T-helper 17 cell (primary cell): ENCODE measurements at regions not wholly inside any gene's neighbourhood (a gene's known extent, or its start where the extent isn't known, plus 50 kb on each side); places are given as distances from the start of the nearest gene placed in this dataset.

ENCODE experiments used
- ATAC-seq: fragments of 150-1000 bp; cut with Tn5 transposase; 2 replicates; pipeline ENCODE4 v1.10.0; 2021; ENCODE audit warnings: mild to moderate bottlenecking, moderate library complexity
- DNase-seq, 3 donors: peaks; one replicate each; pipeline versions ENCODE4 v3.0.0 to v3.0.0-alpha.2; 2020 to 2021
- H3K9me3 ChIP-seq: one replicate; pipeline ENCODE4 v1.7.0; 2013; ENCODE audit warnings: low read length, mild to moderate bottlenecking; ENCODE audit not compliant: control insufficient read depth, poor library complexity, severe bottlenecking
- H3K27ac Mint-ChIP-seq: one replicate; pipeline ENCODE4 v1.8.0; 2022; ENCODE audit warnings: mild to moderate bottlenecking, moderate library complexity, mixed read lengths
- H3K27me3 Mint-ChIP-seq: one replicate; pipeline ENCODE4 v1.8.0; 2022; ENCODE audit warnings: mixed read lengths
- H3K36me3 Mint-ChIP-seq: one replicate; pipeline ENCODE4 v1.8.0; 2022; ENCODE audit warnings: low read depth, mixed read lengths
- H3K4me1 Mint-ChIP-seq: one replicate; pipeline ENCODE4 v1.8.0; 2022; ENCODE audit warnings: mild to moderate bottlenecking, mixed read lengths
- H3K4me3 Mint-ChIP-seq: one replicate; pipeline ENCODE4 v1.8.0; 2022; ENCODE audit warnings: mild to moderate bottlenecking, moderate library complexity, mixed read lengths

DNA sequence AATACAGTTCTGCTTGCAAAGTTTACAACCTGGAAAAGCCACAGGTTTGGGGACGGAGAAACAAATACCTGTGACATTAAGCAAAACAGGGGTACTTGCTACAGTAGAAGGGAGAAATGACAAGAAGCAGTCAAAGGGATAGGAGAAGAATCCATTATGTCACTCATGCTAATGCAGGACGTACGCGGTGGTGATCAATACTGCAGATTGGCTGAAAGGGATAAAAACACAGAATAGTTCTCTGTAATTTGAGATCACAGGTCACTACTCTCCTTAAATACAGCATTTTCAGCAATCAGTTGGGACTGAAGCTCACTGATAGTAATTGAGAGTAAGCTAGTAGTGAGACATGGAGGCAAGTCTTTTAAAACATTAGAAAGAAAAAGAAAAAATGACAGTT, 130.3 kb upstream of the MTAP start:
- H3K4me3 Mint-ChIP-seq, result no peak overlapping the region
- no peak overlapping the region for H3K27ac Mint-ChIP-seq
- DNase-seq (no peak), ATAC-seq (no peak)
- peaks cover 7% of the 10 kb centered on the region for H3K4me1 Mint-ChIP-seq
- no peaks in the 10 kb centered on the region for H3K9me3 ChIP-seq
- peaks cover 20% of the 10 kb centered on the region for H3K27me3 Mint-ChIP-seq
- H3K36me3 Mint-ChIP-seq, result no peaks in the 10 kb centered on the region

DNA sequence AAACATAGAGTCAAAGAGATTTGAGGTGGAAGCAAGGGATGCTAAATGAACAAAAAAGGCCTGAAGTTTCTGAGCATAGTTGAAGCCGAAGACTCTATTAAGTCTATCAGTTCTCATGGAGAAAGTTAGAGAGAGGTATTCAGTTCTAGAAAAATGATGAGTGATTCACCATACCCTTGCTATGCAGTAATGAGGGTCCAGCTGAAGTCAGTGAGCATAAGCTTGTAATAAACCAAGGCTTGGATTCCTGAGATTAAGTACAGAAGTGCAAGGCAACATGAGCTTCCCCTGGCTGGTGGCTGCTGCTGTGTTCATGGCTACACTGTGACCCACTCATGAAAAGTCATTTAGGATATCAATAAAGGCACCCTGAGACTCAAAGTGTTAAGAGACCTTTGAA, 129.7 kb upstream of the MTAP start:
- Mint-ChIP-seq H3K4me3 (no peak overlapping the region), H3K36me3 (no peaks in the 10 kb centered on the region), H3K4me1 (peaks cover 7% of the 10 kb centered on the region), H3K27ac (no peak overlapping the region), H3K27me3 (peaks cover 20% of the 10 kb centered on the region)
- DNase-seq, result no peak
- no peaks in the 10 kb centered on the region for H3K9me3 ChIP-seq
- no peak for ATAC-seq

DNA sequence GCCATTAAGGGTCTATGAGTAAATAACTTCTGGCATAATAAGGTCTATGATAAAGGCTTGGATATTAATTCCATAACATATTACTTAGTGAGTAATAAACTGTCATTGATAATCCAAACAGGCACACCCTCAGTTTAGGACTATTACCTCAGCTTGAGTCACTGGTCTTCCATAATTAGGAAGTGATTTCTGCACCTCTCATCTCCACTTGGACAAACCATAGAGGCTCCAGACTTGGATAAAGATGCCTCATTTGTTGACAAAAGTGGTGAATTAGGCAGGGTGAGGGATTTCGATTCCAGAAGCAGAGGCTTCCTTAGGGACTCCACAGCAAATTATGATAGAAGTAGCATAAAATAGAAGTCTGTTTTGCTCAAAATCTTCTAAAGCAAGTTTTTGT, 127.5 kb upstream of the MTAP start:
- no peak overlapping the region for H3K4me3 Mint-ChIP-seq
- no peaks in the 10 kb centered on the region for H3K9me3 ChIP-seq
- peaks cover 7% of the 10 kb centered on the region for H3K4me1 Mint-ChIP-seq
- H3K36me3 Mint-ChIP-seq, result no peaks in the 10 kb centered on the region
- ATAC-seq (no peak), DNase-seq (no peak)
- H3K27me3 Mint-ChIP-seq, result peaks cover 20% of the 10 kb centered on the region
- H3K27ac Mint-ChIP-seq, result no peak overlapping the region

DNA sequence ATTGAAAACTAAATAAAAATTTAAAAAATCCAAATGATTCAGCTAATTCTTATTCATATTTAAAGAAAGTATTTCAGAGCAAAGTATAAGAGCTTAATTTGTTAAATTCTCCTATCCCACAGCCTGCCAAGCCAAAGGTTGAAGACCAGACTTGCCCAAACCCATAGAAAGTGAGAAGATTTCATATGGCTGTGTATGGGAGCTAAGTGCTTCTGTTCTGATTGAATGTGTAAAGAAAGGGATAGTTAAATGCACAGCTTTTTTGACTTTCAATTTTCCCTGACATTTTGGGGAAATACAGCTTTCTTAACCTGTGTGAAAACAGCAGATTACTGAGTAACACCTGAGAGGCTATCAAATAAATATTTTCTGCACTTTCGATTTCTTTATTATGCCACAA, 125.0 kb upstream of the MTAP start:
- Mint-ChIP-seq H3K4me3 (no peak overlapping the region), H3K27ac (no peak overlapping the region), H3K27me3 (peaks cover 20% of the 10 kb centered on the region), H3K4me1 (no peaks in the 10 kb centered on the region), H3K36me3 (no peaks in the 10 kb centered on the region)
- DNase-seq, result no peak
- H3K9me3 ChIP-seq, result no peaks in the 10 kb centered on the region
- no peak for ATAC-seq

DNA sequence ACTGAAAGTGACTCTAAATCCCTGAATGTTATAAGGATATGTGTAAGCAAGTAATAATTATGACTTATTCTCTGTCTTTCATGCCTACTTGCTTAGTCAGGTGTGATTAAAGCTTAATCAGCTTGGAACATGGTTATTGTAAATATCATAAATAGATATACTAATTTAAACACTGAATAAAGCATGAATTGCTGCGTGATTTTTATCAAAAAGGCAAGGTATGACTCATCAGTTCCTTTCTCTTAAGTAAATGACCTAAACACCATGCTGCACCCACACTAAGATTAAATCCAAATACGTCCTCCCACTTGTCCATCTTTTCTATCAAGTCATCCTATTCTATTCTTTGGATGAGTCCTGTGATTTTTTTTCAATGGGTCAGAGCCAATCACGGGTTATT, 124.6 kb upstream of the MTAP start:
- H3K9me3 ChIP-seq, result no peaks in the 10 kb centered on the region
- H3K4me3 Mint-ChIP-seq, result no peak overlapping the region
- ATAC-seq (no peak), DNase-seq (no peak)
- no peak overlapping the region for H3K27ac Mint-ChIP-seq
- peaks cover 18% of the 10 kb centered on the region for H3K27me3 Mint-ChIP-seq
- no peaks in the 10 kb centered on the region for H3K36me3 Mint-ChIP-seq
- no peaks in the 10 kb centered on the region for H3K4me1 Mint-ChIP-seq

DNA sequence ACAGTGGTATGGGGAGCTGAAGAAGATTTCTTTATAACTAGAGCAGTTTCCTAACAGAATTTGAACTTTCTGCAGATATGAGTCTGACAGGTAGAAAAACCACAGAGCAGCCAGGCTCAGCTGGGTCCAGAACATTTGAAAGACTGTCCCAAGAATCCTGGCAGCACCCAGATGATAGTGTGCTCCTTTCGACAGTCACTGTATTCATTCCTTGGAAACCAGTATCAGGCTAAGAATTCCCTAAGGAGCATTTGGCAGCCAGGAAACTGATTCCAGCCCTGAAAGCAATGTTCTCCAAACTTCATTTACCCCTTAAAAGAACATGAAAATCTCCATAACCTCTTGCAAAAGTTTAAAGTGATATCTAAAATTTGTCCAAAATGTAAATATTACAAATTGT, 123.0 kb upstream of the MTAP start:
- no peaks in the 10 kb centered on the region for H3K9me3 ChIP-seq
- Mint-ChIP-seq H3K4me3 (no peak overlapping the region), H3K36me3 (no peaks in the 10 kb centered on the region), H3K27ac (no peak overlapping the region), H3K4me1 (no peaks in the 10 kb centered on the region), H3K27me3 (peaks cover 10% of the 10 kb centered on the region)
- DNase-seq, result no peak
- no peak for ATAC-seq

DNA sequence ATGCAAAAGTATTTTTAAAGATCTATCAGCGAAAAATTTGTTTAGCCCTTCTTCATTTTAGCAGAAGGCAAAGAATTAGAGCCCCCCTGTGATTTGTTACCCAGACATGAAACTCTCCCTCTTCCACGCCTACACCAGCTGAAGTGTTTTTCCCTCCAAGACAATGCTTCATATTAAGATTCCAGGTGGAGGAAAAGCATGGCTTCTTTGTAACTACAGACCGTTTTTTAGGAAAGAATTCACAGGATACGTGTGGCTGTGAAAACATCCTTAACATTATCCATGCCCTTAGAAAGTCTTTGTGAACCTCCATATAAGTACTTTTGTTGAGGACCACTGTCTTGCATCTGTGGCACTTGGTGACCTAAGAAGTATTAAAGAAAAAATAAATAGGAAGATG, 121.8 kb upstream of the MTAP start:
- ATAC-seq (no peak), DNase-seq (no peak)
- Mint-ChIP-seq H3K36me3 (no peaks in the 10 kb centered on the region), H3K27me3 (peaks cover 4% of the 10 kb centered on the region), H3K4me1 (no peaks in the 10 kb centered on the region), H3K4me3 (no peak overlapping the region), H3K27ac (no peak overlapping the region)
- H3K9me3 ChIP-seq, result no peaks in the 10 kb centered on the region

DNA sequence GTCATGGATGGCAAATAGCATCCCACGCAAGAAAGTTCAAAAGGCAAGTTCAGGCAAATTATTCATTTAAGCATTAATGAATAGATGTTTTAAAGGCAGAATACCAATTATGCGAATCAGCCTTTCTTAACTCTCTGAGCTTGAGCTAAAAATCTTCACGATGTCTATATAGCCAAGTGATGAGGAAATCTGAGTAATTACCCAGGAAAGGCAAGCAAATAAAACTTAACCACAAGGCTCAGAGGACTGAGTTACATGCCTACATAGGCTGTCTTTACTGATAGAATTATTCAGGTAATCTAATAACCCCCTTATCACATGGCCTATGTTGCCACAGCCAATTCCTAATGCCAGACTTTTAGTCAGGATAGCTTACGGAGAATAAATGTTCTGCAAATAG, 120.8 kb upstream of the MTAP start:
- H3K9me3 ChIP-seq, result no peaks in the 10 kb centered on the region
- Mint-ChIP-seq H3K36me3 (no peaks in the 10 kb centered on the region), H3K27me3 (peaks cover 4% of the 10 kb centered on the region), H3K4me1 (no peaks in the 10 kb centered on the region), H3K4me3 (no peak overlapping the region), H3K27ac (no peak overlapping the region)
- ATAC-seq (no peak), DNase-seq (no peak)

DNA sequence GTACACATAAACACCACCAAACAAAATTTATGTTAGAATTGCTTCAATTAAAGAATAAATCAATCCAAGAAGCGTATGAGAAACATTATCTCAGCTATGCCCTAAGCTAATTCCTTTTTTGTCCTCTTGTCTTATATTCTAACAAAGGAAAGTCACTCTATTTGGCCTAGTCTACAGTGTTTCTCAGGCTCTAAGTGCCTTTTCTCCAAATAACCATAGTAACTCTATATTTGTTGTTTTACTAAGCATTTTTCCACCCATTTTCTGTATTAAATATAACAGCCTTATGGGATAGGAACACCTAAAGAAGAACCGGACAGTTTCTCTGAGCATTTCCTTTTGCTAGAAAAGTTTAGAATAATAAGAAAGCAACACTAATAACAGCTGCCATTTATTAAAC, 120.1 kb upstream of the MTAP start:
- H3K4me3 Mint-ChIP-seq, result no peak overlapping the region
- ATAC-seq (no peak), DNase-seq (no peak)
- H3K4me1 Mint-ChIP-seq, result peaks cover 3% of the 10 kb centered on the region
- H3K27me3 Mint-ChIP-seq, result peaks cover 4% of the 10 kb centered on the region
- H3K36me3 Mint-ChIP-seq, result no peaks in the 10 kb centered on the region
- no peak overlapping the region for H3K27ac Mint-ChIP-seq
- H3K9me3 ChIP-seq, result no peaks in the 10 kb centered on the region

DNA sequence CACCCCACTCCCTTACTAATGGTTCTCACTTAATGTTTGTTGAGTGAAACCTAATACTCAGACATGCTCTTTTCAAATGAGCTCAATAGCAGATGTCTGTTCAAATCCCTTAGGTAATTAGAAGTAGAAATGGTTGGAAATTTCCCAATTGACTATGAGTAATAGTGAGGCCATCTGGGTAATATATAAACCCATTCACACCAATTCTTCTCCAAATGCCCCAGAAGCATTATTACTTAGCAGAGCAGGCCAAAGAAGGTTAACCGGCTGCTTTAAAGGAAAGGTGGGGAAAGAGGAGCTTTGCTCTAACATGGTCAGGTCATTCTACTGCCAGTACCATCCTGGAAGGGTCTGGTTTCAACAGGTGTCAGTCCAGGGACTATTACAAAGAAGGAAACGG, 119.5 kb upstream of the MTAP start:
- H3K27me3 Mint-ChIP-seq, result peaks cover 4% of the 10 kb centered on the region
- no peaks in the 10 kb centered on the region for H3K9me3 ChIP-seq
- H3K4me3 Mint-ChIP-seq, result no peak overlapping the region
- ATAC-seq, result no peak
- H3K36me3 Mint-ChIP-seq, result no peaks in the 10 kb centered on the region
- H3K27ac Mint-ChIP-seq, result no peak overlapping the region
- DNase-seq, result no peak
- peaks cover 3% of the 10 kb centered on the region for H3K4me1 Mint-ChIP-seq

DNA sequence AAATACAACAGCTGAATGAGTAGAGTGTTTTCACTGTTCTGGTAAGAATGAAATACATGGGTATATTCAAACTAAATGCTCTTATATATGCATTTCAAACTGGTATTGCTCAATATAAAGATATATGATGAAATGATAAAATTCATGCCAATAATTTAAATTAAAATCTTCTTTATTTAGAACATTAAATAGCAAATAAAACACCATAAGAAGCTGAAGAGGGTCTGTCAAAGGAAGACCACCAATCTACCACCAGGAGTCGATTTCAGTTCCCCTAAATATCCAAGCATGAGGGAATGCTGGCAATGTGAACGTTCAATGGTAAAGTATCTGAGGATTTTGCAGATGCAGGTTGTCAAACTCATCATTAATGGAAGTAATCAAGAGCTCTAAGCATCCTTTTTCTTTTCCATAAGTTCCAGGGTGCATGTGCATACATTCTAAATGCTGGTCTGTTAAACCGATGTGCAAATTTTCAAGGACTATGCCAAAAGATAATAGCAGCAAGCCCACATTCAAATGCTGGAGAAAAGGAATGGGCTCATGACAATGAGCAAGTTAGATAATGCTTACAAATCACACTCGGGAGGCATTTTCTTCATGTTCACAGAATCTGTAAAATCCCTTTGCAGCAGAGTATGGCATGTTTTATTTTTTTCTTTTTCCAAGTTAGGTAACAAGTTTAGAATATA, 118.8 kb upstream of the MTAP start:
- peaks cover 4% of the 10 kb centered on the region for H3K27me3 Mint-ChIP-seq
- ATAC-seq (no peak), DNase-seq (no peak)
- no peaks in the 10 kb centered on the region for H3K36me3 Mint-ChIP-seq
- H3K4me1 Mint-ChIP-seq, result peaks cover 7% of the 10 kb centered on the region
- H3K27ac Mint-ChIP-seq, result no peak overlapping the region
- no peaks in the 10 kb centered on the region for H3K9me3 ChIP-seq
- H3K4me3 Mint-ChIP-seq, result no peak overlapping the region

DNA sequence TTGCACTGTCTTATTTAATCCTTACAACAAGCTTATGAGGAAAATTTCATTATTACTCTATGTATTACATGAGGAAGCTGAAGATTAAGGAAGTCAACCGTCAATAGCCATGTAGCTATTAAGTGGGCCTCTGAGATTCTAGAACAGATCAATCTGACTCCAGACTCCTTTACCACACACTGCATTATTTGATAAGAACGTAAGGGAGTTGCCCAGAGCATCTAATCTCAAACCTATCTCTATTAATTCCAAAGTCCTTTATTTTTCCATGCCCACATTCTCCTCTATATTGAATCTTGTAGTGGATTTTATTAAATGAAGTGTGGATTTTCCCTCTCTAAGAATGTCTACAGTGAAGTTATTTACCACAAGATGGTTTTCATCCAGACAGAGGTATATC, 118.2 kb upstream of the MTAP start:
- ATAC-seq, result no peak
- Mint-ChIP-seq H3K4me3 (no peak overlapping the region), H3K36me3 (no peaks in the 10 kb centered on the region), H3K27me3 (peaks cover 4% of the 10 kb centered on the region), H3K4me1 (peaks cover 7% of the 10 kb centered on the region), H3K27ac (no peak overlapping the region)
- H3K9me3 ChIP-seq, result no peaks in the 10 kb centered on the region
- DNase-seq, result no peak

DNA sequence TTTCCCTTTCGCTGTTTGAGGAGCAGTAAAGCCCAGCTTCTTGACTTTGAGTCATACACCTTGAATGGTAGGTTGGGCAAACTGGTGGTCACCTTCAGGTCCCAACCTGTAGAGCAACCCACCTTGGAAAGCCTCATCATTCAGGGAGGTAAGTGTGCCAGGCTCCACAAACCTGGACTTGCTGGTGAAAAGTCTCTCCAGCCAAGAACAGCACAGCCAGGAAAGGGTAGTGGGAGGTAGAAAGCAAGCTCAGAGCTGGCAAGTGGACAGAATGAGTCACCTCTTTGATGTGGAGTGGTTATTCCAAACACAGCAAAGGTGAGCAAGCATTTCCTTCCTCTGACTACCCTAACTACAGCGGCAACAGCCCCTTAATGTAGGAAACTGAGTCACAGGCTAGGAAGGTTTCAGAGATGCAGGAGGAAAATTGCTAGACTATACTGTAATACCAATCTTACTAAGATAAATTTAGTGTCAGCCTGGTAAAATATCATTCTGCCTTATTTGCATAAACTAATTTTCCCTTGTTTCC, 117.5 kb upstream of the MTAP start:
- H3K4me1 Mint-ChIP-seq, result peaks cover 7% of the 10 kb centered on the region
- H3K27ac Mint-ChIP-seq, result no peak overlapping the region
- no peak for ATAC-seq
- no peaks in the 10 kb centered on the region for H3K36me3 Mint-ChIP-seq
- DNase-seq, result no peak
- no peaks in the 10 kb centered on the region for H3K9me3 ChIP-seq
- H3K4me3 Mint-ChIP-seq, result no peak overlapping the region
- peaks cover 4% of the 10 kb centered on the region for H3K27me3 Mint-ChIP-seq

DNA sequence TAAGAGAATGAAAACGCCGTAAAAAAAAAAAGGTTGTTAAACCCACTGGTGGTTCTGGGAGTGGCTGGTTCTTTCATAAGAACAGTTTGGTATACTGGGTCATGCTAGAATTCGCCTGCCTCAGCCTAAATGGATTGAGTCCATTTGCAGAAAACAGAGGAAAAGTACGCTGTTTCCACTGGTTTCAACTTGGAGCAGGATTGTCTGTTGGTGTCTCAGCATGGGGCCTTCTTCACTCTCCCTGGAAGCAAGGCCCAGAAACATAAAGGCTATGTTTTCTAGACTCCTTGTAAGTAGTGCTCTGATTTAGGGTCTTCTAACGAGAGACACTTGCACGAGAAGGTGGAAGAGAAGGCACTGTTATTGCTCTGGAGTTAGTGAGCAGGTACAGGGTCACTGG, 116.9 kb upstream of the MTAP start:
- H3K4me1 Mint-ChIP-seq, result peaks cover 7% of the 10 kb centered on the region
- DNase-seq (no peak), ATAC-seq (no peak)
- no peak overlapping the region for H3K27ac Mint-ChIP-seq
- H3K4me3 Mint-ChIP-seq, result no peak overlapping the region
- no peaks in the 10 kb centered on the region for H3K9me3 ChIP-seq
- no peaks in the 10 kb centered on the region for H3K36me3 Mint-ChIP-seq
- H3K27me3 Mint-ChIP-seq, result peaks cover 3% of the 10 kb centered on the region
